ENCODE measurements at regions not wholly inside any gene's neighbourhood (a gene's known extent, or its start where the extent isn't known, plus 50 kb on each side); places are given as distances from the start of the nearest gene placed in this dataset.
"Not testable (repeated sequence)": the region's sequence is repeated elsewhere in the genome, so short reads cannot be mapped to it uniquely, and the experiment has no call there.

- DNase-seq: no peak
Measured at GRCh38 chr12:68984796-68985573, 52.0 kb upstream of the CPM start.

GRCh38 chr12:68997526-68997925, 64.6 kb upstream of the CPM start:
- not testable (repeated sequence) for DNase-seq

GRCh38 chr12:68998041-68998440, 65.1 kb upstream of the CPM start:
- no peak for DNase-seq

GRCh38 chr12:69000074-69000473, 67.1 kb upstream of the CPM start:
- DNase-seq: no peak

GRCh38 chr12:69000540-69001243, 67.7 kb upstream of the CPM start:
- DNase-seq: no peak

- DNase-seq: no peak
Measured at GRCh38 chr12:69001251-69001650, 68.3 kb upstream of the CPM start.

- DNase-seq: no peak
Measured at GRCh38 chr12:69002969-69003368, 70.0 kb upstream of the CPM start.

- no peak for DNase-seq
Measured at GRCh38 chr12:69003991-69004390, 71.0 kb upstream of the CPM start.

GRCh38 chr12:69007101-69007854, 74.3 kb upstream of the CPM start:
- peak; percentile 81 for DNase-seq

GRCh38 chr12:69007855-69008351, 74.9 kb upstream of the CPM start:
- peak; percentile 74 for DNase-seq

GRCh38 chr12:69008520-69008919, 75.5 kb upstream of the CPM start:
- DNase-seq: peak; percentile 89

GRCh38 chr12:69014047-69014446, 81.1 kb upstream of the CPM start:
- no peak for DNase-seq

GRCh38 chr12:69015017-69015416, 82.0 kb upstream of the CPM start:
- no peak for DNase-seq

GRCh38 chr12:69015831-69016230, 82.9 kb upstream of the CPM start:
- no peak for DNase-seq

GRCh38 chr12:69019082-69019481, 86.1 kb upstream of the CPM start:
- no peak for DNase-seq

GRCh38 chr12:69019910-69020309, 86.9 kb upstream of the CPM start:
- no peak for DNase-seq

- no peak for DNase-seq
Measured at GRCh38 chr12:69022674-69023073, 89.7 kb upstream of the CPM start.

GRCh38 chr12:69023840-69024239, 90.9 kb upstream of the CPM start:
- no peak for DNase-seq

GRCh38 chr12:69024413-69024812, 91.4 kb upstream of the CPM start:
- peak; percentile 66 for DNase-seq

GRCh38 chr12:69024907-69025306, 91.9 kb upstream of the CPM start:
- no peak for DNase-seq

GRCh38 chr12:69026336-69026735, 93.4 kb upstream of the CPM start:
- no peak for DNase-seq

- no peak for DNase-seq
Measured at GRCh38 chr12:69027411-69027881, 94.5 kb upstream of the CPM start.

- DNase-seq: no peak
Measured at GRCh38 chr12:69028941-69029729, 96.2 kb upstream of the CPM start.

Data from NCI-H510A treated with DMSO at 0.1 percent for 48 hours (cell line).